ENCODE measurements at regions not wholly inside any gene's neighbourhood (a gene's known extent, or its start where the extent isn't known, plus 50 kb on each side); places are given as distances from the start of the nearest gene placed in this dataset.
"Not testable (repeated sequence)": the region's sequence is repeated elsewhere in the genome, so short reads cannot be mapped to it uniquely, and the experiment has no call there.

DNA sequence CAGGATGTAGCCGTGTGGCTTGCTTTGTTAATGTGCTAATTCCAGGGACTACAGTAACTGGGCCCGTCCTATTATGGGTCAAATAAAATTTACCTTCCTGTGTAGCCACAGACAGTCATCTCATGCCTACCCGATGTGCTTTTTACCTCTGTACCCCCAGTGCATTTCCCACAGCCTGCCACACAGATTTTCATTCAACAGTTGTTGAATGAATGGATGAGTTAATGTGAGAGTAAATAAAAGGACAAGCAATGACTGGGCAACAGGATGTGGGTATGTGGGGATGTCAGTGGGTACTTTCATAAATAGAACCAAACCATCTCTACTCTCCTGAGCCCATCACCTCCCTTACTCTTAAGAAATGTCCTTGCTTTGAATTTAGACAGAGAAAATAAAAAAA lies 441.2 kb upstream of the ZNF462 start:
- DNase-seq (ENCODE audit: low spot score), result no peak

DNA sequence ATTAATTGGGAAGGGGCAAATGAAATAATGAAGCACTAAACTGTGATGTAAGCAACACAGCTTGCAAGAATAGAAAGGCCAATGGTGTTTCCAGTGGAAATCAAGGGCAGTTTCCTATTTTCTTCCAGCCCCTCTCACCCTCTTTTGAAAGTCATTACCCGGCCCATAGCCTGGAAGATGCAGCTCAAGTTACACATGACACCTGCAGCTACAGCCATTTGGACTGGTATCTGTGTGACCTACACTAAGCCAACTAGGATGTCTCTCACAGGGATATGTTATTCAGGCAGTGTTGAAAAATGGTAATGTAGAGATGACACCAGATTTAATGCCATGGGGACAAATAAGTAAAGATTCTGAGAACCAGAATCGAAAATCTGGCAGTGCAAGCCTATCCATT lies 439.4 kb upstream of the ZNF462 start:
- no peak for DNase-seq (ENCODE audit: low spot score)

DNA sequence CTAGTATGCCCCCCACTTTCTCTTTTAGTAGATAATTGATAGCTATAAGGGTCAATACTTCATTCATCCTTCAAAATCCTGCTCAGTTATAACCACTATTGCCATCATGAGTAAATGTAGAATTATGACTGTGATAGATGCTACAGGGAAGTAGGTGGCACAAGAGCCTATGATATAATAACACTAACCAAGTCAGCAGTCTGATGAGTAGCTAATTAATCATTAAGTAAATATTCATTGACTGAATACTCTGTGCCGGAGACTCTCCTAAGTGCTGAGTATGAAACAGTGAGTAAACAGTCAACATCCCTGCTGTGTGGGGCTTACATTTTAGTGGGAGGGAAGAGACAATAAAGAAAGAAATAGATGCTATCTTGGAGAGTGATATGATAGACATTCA lies 430.3 kb upstream of the ZNF462 start:
- no peak for DNase-seq (ENCODE audit: low spot score)

DNA sequence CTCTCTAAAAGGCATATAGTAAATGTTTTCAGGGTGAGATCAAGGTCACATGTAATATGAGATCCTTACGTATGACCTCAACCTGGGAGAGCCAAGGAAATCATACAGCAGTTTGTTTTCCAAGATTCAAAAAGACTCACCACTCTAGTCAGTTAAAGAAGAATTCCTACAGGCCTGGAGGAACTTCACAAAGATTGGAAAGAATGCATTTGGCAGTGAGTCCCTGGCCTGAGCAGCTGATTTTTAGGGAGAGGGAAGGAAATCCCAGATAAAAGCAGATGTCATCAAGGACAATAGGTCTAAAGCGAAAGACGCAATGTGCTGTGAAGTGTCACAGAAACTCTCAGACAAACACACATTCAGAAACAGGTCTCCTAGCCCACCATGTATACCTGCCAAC lies 424.0 kb upstream of the ZNF462 start:
- no peak for DNase-seq (ENCODE audit: low spot score)

DNA sequence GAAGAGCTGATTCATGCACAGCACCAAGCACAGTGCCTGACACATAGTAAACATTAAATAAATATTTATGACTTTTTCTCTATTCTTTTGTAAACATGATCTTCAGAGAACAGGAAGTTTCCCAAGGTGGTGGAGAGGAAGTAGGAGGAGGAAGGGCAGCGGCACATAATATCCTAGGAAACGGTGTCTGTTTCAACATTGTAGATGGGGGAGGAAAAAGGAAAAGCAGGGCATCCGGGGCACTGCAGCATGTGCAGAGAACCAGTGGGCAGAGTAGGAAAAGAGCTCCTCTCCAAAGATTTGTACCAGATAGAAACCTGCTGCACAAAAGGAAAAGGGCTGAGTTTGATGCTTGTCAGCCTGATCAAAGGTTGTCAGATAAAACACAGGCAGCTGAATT lies 421.7 kb upstream of the ZNF462 start:
- DNase-seq (ENCODE audit: low spot score), result no peak

DNA sequence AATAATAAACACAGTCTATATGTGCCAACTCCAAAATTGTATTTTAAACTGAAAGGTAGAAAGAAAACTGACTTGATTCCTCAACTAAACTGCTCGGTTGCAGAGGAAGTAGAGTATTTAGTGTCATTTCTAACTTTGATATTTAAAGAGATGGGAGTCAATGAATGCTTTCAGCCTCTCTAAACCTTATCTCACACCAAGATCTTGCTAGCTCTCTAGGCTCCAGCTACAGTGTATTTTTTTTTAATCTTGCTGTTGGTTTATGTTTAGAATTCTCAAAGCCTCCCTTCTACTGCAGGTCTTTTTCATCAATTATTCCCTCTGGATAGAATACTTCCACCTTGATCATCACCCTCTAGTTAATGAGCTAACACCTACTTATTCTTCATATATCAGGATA lies 419.4 kb upstream of the ZNF462 start:
- DNase-seq (ENCODE audit: low spot score), result no peak

DNA sequence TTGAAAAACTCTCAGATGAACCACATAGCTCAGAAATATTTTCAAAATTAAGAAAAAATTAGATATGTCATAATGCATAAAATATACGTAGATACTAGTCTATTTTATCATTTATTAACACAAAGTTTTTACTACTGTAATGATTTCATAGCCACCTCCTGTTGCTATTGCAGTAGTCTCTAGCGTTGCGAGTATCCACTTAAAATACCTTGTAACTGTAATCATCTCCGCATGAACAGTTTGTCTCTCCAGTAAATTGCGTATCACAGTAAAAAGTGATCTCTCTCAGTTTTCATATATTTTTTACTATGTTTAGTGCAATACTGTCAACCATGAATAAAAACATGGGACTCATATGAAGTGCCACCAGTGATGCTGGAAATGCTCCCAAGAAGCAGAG lies 417.9 kb upstream of the ZNF462 start:
- no peak for DNase-seq (ENCODE audit: low spot score)

DNA sequence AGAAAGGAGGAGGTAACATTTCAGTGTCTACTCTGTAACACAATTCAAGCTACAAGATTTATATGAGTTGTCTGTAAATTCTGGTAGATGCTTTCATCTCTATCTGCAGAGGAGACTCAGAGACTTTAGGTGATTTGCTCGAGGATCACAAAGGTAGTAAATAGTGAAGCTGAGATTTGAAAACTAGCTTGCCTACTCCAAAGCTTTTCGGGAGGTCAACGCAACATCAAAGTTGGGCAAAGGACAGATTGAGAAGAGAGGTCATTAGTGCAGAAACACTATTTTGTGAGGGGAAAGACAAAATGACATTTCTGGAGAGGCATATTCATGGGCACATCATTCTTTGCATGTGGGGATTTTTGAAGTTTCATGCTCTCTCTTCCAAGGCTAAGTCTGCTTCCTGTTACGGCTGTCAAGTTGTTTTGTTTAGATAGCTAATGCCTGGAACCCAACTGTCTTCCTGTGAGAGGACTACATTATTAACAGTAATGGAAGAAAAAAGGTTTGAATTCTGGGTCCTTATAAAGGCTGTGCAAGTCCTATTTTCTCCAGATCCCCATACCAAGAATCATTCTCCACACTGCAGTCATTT lies 413.5 kb upstream of the ZNF462 start:
- no peak for DNase-seq (ENCODE audit: low spot score)

DNA sequence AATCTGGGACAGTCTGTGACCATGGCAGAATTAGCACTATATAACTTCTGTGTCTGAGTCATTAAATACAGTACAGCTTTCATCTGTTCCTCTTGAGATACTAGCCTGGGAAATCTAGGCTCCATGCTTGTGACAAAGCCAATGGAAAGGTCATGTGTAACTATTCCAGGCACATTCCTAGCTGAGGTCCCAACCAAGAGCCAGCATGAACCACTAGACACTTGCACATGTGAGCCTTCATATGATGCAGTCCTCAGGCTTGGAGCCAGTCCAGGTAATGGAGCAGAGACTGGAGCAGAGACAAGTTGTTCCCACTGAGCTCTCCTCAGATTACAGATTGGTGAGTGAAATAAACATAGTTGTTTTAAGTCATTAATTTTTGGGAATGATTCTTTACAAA lies 412.4 kb upstream of the ZNF462 start:
- DNase-seq (ENCODE audit: low spot score), result peak; percentile 14

DNA sequence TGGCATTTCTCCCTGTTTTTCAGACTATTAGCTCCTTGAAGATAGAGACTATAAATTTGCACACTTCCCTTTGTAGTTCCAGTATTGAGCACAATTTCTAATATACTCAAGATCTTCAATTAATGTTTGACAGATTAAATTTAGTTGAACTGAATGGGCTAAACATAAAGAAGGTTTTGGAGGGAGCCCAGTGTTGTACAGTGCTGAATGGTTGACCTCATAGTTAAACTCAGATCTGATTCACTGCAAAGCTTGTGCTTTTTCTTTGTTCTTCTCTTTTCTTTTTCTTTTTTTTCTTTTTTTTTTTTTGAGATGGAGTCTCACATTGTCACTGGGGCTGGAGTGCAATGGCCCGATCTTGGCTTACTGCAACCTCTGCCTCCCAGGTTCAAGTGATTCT lies 411.7 kb upstream of the ZNF462 start:
- DNase-seq (ENCODE audit: low spot score), result no peak

DNA sequence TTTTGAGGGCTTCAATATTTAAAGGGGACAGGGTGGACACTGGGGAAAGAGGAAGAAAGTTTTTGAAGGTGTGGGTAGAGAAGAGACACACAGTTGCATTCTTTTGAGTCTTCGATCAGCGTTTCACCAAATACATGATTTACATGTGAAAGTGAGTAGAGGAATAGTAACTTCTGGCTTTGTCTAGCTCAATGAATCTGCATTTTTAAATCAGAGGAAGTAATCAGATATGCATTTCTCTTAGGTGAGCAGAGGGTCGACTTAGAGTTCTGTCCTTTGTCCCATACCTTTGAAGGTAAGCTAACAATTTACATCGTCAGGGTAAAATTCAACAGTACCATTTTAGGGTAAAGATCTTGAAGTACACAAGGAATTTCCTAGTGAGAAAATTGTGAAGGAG lies 406.4 kb upstream of the ZNF462 start:
- no peak for DNase-seq (ENCODE audit: low spot score)

DNA sequence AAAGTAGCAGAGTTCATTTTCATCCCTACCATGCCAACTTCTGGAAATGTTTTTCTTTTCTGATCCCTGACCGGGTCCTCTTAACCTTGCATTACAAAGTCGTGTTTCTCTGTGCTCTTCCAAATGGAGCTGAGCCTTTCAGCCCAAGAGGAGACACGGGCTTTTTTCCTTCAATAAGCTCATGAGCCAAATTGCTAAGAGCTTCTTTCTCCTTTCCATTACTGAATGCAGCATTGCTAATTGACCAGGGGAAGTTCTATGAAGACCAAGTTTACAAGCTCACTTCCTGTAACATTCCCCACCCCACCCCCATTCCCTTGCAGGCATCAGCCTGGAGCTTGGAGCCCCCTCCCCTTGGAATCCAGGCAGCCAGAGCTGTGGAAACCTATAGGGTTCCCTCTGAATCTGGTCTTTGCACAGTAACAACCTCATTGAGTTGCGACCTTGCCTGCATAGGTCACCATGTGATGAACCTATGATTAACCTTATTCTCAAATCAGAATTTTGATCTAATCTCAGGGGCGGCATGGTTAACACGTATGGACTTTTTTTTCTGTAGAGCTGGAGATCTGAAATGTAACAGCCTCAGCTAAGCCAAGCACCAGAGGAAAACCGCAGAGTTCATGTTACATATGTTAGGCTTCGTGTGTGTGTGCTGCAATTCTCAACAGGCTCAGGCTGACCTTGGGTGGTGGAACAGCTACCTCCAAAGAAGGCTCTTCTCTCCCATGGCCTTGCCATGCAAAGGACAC lies 395.7 kb upstream of the ZNF462 start:
- no peak for DNase-seq (ENCODE audit: low spot score)

DNA sequence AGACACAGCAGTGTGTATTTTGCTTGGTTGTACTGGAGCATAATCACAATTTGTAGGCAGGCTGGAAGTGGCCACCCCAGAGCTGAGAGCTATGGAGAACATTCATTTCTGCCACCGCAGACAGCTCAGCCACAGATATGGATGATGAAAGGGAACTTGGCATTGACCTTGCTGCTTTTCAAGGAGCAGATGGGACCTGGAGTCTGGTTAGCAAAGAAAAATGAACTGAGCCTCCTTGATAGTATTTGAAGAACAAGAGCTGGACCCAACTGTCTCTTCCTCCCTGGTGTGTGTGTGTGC lies 395.2 kb upstream of the ZNF462 start:
- DNase-seq (ENCODE audit: low spot score), result no peak

DNA sequence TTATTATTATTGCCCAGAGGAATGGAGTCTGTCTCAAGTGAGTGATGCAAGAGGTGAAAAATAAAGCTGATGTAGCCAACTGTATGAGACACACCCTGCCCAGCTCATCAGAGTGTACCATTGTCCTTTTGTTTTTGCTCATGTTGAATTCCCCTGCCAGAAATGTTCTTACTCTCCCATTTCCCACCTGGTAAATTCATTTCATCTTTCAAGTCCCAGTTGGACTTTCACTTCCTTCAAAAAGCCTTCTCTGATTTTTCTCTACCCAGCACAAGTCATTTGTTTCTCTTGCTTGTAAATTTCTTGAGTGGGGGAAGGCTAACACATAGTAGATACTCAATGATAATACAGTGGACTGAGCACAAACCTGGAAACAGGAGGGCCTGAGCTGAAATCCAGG lies 394.5 kb upstream of the ZNF462 start:
- no peak for DNase-seq (ENCODE audit: low spot score)

DNA sequence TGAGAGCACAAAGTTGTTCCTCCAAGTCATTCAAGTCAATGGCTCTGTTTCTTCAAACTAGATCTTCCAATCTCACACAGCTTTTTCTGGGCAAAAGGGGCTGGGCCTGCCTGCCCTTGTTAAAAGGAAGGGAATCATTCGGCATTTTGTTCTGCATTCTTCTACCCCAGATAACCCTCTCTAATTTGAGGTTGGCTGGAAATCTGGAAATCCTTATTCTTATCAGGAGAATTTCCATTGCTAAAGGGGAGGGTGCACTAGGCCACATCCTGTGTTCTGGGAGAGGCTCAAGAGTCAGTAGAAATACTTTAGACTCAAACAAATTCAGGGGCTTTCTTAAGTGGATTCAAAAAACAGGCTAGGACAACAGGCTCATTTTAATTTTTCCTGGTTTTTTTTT lies 384.7 kb upstream of the ZNF462 start:
- no peak for DNase-seq (ENCODE audit: low spot score)

DNA sequence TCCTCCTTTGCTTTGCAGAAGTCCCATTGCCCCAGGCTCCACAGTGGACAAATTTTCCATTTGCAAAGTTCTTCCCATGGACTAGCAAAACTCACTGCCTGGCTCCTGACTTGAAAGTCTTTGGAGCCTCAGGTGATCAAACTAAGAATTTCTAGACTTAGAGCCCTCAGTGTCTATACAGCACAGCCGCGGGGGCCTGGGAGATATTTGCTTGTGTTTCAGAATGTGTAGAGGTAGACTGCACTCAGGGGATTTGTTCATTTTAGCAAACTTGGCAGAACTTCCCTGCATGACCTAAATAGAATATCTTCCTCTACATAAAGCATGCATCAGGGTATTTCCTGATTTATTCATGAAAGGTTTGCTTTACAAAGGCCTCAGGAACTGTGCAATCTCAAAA lies 384.2 kb upstream of the ZNF462 start:
- no peak for DNase-seq (ENCODE audit: low spot score)

DNA sequence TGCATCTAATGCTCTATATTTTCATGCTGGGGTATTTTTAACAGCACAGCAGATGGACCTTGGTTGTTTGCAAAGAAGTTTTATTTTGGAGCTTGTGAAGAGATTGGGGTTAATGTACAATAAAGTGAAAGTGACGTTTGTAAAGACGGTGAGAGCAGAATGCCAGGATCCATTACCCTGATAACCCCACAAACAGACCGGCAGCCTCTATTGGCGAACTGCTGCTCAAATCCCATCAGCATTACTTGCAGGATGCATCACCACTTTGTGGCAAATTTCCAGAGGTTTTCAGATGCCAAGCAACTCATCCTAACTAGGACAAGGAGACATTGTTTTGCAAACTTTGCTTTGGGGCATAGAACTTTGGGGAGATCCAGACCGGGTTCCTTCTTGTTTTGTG lies 383.3 kb upstream of the ZNF462 start:
- DNase-seq (ENCODE audit: low spot score), result no peak

DNA sequence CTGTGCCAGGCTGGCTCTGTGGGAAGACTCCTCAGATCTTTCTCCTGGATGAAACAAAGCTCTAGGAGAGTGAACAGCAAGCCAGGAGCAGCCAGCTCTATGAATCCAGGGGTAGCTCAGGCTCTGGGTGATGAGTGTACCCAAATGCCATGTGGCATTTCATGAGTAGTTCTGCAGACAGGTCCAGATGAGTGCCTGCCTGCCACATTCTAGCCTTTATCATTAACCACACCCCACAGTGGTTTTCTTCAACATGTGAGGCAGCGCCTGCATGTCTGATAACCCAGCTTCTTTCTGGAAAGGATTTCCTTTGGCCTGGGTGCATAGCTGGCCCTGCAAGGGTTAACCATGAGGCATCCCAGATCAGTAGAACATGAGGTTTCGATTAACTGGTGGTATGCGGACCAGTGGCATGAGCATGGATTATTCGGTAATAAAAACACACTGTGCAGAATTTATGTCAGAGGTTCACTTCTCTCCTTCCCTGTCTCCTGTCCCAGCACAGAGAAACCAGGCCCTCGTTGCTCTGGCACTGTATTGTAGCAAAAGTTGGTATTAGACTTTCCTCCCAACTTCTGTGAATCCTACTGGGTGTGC lies 381.9 kb upstream of the ZNF462 start:
- no peak for DNase-seq (ENCODE audit: low spot score)

DNA sequence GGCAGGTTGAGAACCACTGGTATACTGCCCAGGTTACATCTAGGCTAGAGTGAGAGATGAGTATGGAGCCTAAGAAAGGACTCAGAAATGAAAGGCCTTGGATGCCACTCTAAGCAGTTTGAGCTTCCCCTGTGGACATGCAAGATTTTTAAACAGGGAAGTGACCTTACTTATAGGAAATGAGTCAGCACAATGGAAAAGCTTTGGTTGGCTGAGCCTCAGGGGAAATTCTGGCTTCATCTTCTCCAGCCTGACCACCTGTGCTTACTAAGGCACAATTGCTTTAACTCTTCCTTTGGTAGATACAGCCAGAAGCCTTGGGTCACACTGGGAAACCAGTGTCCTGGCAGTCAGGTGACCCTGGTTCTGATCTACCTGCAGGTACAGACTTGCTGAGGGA lies 380.2 kb upstream of the ZNF462 start:
- DNase-seq (ENCODE audit: low spot score), result no peak

DNA sequence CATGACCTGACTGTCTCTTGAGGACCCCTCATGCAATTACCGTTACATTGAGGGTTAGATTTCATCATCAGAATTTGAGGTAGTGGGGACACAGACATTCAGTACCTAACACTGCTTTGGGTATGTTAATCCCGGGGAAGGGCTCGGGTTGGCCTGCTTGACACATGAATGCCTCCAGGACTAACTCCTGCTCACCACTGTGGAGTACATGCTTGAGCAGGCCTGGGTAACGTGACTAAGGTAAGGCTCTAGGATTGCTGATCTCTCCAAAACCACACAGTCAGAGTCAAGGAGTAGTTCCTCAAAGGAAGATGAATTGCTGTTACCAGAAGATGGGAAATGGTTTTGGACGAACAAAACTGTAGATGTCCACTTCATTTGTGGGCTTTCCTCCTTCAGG lies 376.3 kb upstream of the ZNF462 start:
- no peak for DNase-seq (ENCODE audit: low spot score)

DNA sequence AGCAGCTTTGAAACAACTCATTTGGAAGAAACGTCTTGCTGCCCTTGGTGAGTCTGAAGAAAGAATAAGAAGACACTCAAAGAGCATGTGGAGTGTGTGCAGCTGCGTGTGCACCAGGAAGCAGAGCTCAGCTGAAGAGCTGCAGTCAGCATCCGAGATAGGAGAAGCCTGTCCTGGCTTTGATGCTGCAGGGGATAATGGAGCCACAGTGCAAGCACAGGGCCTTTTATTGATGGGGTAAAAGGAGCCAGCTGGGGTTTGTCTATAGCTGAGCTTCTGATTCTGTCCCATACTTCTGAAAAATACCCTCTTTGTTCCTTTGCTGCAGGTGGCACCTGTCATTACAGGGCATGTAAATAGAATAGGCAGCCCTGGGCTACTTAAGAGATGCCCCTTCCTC lies 375.7 kb upstream of the ZNF462 start:
- DNase-seq (ENCODE audit: low spot score), result no peak

DNA sequence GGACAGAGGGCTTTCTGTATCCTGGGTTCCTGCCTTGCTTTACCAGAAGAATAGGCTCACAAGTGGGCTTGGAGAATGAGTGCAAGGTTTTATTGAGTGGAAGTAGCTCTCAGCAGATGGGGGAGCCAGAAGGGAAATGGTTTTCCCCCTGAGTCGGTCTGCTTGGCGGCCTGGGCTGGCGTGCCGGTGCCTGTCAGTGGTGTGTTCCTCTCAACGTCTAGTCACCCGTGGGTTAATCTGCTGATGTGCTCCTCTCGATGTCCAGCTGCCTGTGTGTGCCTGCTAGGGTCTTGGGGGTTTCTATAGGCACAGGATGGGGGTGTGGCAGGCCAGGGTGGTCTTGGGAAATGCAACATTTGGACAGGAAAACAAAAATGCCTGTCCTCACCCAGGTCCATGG lies 370.8 kb upstream of the ZNF462 start:
- DNase-seq (ENCODE audit: low spot score), result not testable (repeated sequence)

DNA sequence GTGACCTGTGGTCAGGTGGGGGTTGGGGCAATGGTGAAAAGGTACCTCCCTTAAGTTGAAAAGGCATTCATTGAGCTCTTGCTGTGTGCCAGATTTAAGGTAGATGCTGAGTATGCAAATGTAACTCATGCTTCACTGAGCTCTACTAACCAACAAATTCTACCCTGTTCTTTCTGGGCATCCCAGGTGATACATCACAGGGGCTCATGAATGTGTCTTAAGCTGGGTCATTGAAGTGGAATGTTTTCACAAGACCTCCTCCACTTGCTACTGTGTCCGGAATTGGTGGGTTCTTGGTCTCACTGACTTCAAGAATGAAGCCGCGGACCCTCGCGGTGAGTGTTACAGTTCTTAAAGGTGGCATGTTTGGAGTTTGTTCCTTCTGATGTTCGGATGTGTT lies 362.8 kb upstream of the ZNF462 start:
- DNase-seq (ENCODE audit: low spot score), result no peak

DNA sequence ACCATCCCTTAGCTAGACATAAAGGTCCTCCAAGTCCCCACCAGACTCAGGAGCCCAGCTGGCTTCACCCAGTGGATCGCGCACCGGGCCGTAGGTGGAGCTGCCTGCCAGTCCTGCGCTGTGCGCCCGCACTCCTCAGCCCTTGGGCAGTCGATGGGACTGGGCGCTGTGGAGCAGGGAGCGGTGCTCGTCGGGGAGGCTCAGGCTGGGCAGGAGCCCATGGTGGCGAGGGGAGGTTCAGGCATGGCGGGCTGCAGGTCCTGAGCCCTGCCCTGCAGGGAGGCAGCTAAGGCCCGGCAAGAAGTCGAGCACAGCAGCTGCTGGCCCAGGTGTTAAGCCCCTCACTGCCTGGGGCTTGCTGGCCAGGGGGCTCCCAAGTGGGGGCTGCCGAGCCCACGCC lies 361.8 kb upstream of the ZNF462 start:
- DNase-seq (ENCODE audit: low spot score), result not testable (repeated sequence)
